Liver (tissue), 8 donors: ENCODE measurements at regions not wholly inside any gene's neighbourhood (a gene's known extent, or its start where the extent isn't known, plus 50 kb on each side); places are given as distances from the start of the nearest gene placed in this dataset.
A peak's percentile ranks its signal among the peaks of the same experiment; 100 is the strongest.

Experiments
- DNase-seq: peaks from one replicate; pipeline ENCODE4 v3.0.0-alpha.2; 2017; ENCODE audit warnings: low spot score
- H3K27ac ChIP-seq, 2 donors: one replicate each; pipeline ENCODE4 v1.7.0; 2013; ENCODE audit warnings: inconsistent platforms in 2 of 2, low read length in 2 of 2, control low read depth in 1 of 2, low read depth in 1 of 2, mild to moderate bottlenecking in 1 of 2
- H3K27me3 ChIP-seq, 4 donors: one replicate each; pipeline versions ENCODE4 v1.6.1 to v1.7.0; 2013; ENCODE audit warnings: low read length in 3 of 4, inconsistent platforms in 1 of 4, mild to moderate bottlenecking in 1 of 4, moderate library complexity in 1 of 4; ENCODE audit not compliant: control insufficient read depth in 4 of 4, insufficient read depth in 4 of 4
- H3K36me3 ChIP-seq, 4 donors: one replicate each; pipeline versions ENCODE4 v1.6.1 to v1.7.0; 2013; ENCODE audit warnings: low read length in 3 of 4, mild to moderate bottlenecking in 3 of 4, low read depth in 1 of 4, moderate library complexity in 1 of 4; ENCODE audit not compliant: control insufficient read depth in 4 of 4, insufficient read depth in 3 of 4
- H3K4me1 ChIP-seq, 4 donors: one replicate each; pipeline versions ENCODE4 v1.6.1 to v1.7.0; 2013; ENCODE audit warnings: low read length in 3 of 4, mild to moderate bottlenecking in 3 of 4, moderate library complexity in 1 of 4; ENCODE audit not compliant: control insufficient read depth in 4 of 4, insufficient read depth in 4 of 4
- H3K4me3 ChIP-seq, 3 donors: one replicate each; pipeline versions ENCODE4 v1.6.1 to v1.7.0; 2013; ENCODE audit warnings: low read length in 3 of 3, control low read depth in 1 of 3, low read depth in 1 of 3, mild to moderate bottlenecking in 1 of 3
- H3K9ac ChIP-seq, 2 donors: one replicate each; pipeline ENCODE4 v1.7.0; 2013; ENCODE audit warnings: low read length in 2 of 2, mild to moderate bottlenecking in 2 of 2, moderate library complexity in 2 of 2, control low read depth in 1 of 2, low read depth in 1 of 2
- H3K9me3 ChIP-seq, 4 donors: one replicate each; pipeline versions ENCODE4 v1.6.1 to v1.7.0; 2013; ENCODE audit warnings: low read length in 3 of 4; ENCODE audit not compliant: control insufficient read depth in 4 of 4
- EGR1 ChIP-seq, 2 donors: IDR thresholded peaks; 2 replicates each; pipeline ENCODE4 v1.6.1; 2016 to 2018; ENCODE audit warnings: antibody characterized with exemption in 2 of 2, low read depth in 2 of 2
- FOXA1 ChIP-seq: IDR thresholded peaks from 2 replicates; pipeline ENCODE4 v1.6.1; 2016; ENCODE audit warnings: antibody characterized with exemption
- HNF4G ChIP-seq: IDR thresholded peaks from 2 replicates; pipeline ENCODE4 v1.6.1; 2016; ENCODE audit warnings: antibody characterized with exemption
- MAX ChIP-seq: IDR thresholded peaks from 2 replicates; pipeline ENCODE4 v1.6.1; 2016; ENCODE audit warnings: antibody characterized with exemption
- NR2F2 ChIP-seq: IDR thresholded peaks from 2 replicates; pipeline ENCODE4 v1.6.1; 2016; ENCODE audit warnings: antibody characterized with exemption
- RAD21 ChIP-seq, 2 donors: IDR thresholded peaks; 2 replicates each; pipeline ENCODE4 v1.6.1; 2016; ENCODE audit warnings: antibody characterized with exemption in 2 of 2, mild to moderate bottlenecking in 2 of 2
- SP1 ChIP-seq: IDR thresholded peaks from 2 replicates; pipeline ENCODE4 v1.6.1; 2018; ENCODE audit warnings: antibody characterized with exemption, mild to moderate bottlenecking
- YY1 ChIP-seq: IDR thresholded peaks from 2 replicates; pipeline ENCODE4 v1.6.1; 2016; ENCODE audit warnings: antibody characterized with exemption, mild to moderate bottlenecking
- ZBTB33 ChIP-seq: IDR thresholded peaks from 2 replicates; pipeline ENCODE4 v1.6.1; 2016; ENCODE audit warnings: antibody characterized with exemption
- WGBS: extraction: QIAGEN DNeasy Blood & Tissue Kit; methylation state at CpG from one replicate; pipeline ENCODE4 v1.1.7; 2013; 5-methylcytosine and 5-hydroxymethylcytosine counted together
- TF ChIP-seq, protein P1 (sequence below): fragments of 150-350 bp; IDR thresholded peaks from 2 replicates; pipeline ENCODE4 v1.5.1; 2017; ENCODE audit warnings: improper control_type of control experiment, low read depth, low read length; ENCODE audit not compliant: missing input control
- TF ChIP-seq, protein P2 (sequence below): IDR thresholded peaks from 2 replicates; pipeline ENCODE4 v1.6.1; 2016; ENCODE audit warnings: antibody characterized with exemption, mild to moderate bottlenecking
- donor health status: healthy.
- donor health status: healthy.
- donor health status: healthy.
- donor health status: healthy.
- donor health status: healthy.

GRCh38 chr13:106118050-106118449 is 417.4 kb downstream of the EFNB2 start:
- no peak overlapping the region for H3K4me3 ChIP-seq
- H3K36me3 ChIP-seq, result no peaks in the 10 kb centered on the region
- no peaks in the 10 kb centered on the region for H3K4me1 ChIP-seq
- no peak overlapping the region for H3K9ac ChIP-seq
- H3K9me3 ChIP-seq, result no peaks in the 10 kb centered on the region
- WGBS, result 78% methylated on average over 2 of the region's 2 CpGs
- no peak for DNase-seq
- H3K27me3 ChIP-seq, result peaks cover 0 to 7% (median 0%) of the 10 kb centered on the region in 4 donors
- TF ChIP-seq, protein P1, sequence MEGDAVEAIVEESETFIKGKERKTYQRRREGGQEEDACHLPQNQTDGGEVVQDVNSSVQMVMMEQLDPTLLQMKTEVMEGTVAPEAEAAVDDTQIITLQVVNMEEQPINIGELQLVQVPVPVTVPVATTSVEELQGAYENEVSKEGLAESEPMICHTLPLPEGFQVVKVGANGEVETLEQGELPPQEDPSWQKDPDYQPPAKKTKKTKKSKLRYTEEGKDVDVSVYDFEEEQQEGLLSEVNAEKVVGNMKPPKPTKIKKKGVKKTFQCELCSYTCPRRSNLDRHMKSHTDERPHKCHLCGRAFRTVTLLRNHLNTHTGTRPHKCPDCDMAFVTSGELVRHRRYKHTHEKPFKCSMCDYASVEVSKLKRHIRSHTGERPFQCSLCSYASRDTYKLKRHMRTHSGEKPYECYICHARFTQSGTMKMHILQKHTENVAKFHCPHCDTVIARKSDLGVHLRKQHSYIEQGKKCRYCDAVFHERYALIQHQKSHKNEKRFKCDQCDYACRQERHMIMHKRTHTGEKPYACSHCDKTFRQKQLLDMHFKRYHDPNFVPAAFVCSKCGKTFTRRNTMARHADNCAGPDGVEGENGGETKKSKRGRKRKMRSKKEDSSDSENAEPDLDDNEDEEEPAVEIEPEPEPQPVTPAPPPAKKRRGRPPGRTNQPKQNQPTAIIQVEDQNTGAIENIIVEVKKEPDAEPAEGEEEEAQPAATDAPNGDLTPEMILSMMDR, result no peak
- TF ChIP-seq ZBTB33, result no peak
- H3K27ac ChIP-seq, result no peak overlapping the region

DNA sequence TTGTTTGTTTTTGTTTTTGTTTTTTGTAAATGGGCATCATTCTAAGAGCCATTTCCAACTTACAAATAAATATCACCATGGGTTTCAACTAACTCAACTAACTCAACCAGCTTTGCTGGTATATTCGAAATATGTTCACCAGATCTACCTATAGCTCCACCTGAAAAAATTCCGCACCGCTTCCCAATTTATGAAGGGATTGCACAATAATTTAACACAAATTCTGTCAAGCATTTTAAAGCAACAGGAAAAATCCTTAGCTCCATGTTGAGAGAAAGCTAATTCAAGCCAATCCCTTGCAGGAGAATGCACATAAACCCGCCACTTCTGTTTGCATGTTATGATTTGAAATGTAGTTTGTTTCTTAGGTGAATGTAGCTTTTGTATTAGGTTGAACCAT is 417.8 kb downstream of the EFNB2 start:
- Histone ChIP-seq H3K4me1 (no peaks in the 10 kb centered on the region), H3K27me3 (peaks cover 0 to 7% (median 0%) of the 10 kb centered on the region in 4 donors), H3K36me3 (no peaks in the 10 kb centered on the region), H3K4me3 (no peak overlapping the region), H3K9me3 (no peaks in the 10 kb centered on the region), H3K9ac (no peak overlapping the region), H3K27ac (no peak overlapping the region)
- 82% methylated on average over 4 of the region's 4 CpGs for WGBS
- no peak for DNase-seq
- TF ChIP-seq YY1, result no peak
- TF ChIP-seq EGR1 (IDR thresholded peaks at IDR 0.05; ENCODE audit: low read depth in 2 of 2), result no peak
- no peak for TF ChIP-seq SP1
- TF ChIP-seq HNF4G, result no peak
- TF ChIP-seq MAX, result no peak
- TF ChIP-seq FOXA1, result no peak

DNA sequence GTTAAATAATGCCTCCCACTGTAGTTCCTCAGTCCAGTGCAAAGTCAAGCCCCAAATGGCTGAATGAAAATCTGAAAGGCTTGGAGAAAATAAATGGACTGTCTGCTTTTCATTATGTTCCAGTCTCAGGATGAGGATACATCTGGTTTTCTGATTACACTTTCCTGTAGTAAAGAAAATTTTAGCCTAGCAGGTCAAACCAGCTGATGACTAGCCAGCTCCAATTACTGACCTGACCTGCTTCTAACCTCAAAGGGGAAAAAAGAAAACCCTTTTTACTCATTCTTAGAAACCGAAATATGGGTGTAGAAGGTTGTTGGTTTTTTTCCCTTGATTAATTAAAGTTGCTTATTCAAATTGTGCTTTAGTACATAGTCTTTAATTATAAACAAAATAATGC is 418.4 kb downstream of the EFNB2 start:
- DNase-seq, result no peak
- Histone ChIP-seq H3K9ac (no peak overlapping the region), H3K4me1 (no peaks in the 10 kb centered on the region), H3K27me3 (peaks cover 0 to 7% (median 0%) of the 10 kb centered on the region in 4 donors), H3K4me3 (no peak overlapping the region), H3K36me3 (no peaks in the 10 kb centered on the region), H3K27ac (no peak overlapping the region), H3K9me3 (no peaks in the 10 kb centered on the region)
- WGBS, result 51% methylated on average over 1 of the region's 1 CpG
- TF ChIP-seq, protein P1, result no peak
- TF ChIP-seq, protein P2, sequence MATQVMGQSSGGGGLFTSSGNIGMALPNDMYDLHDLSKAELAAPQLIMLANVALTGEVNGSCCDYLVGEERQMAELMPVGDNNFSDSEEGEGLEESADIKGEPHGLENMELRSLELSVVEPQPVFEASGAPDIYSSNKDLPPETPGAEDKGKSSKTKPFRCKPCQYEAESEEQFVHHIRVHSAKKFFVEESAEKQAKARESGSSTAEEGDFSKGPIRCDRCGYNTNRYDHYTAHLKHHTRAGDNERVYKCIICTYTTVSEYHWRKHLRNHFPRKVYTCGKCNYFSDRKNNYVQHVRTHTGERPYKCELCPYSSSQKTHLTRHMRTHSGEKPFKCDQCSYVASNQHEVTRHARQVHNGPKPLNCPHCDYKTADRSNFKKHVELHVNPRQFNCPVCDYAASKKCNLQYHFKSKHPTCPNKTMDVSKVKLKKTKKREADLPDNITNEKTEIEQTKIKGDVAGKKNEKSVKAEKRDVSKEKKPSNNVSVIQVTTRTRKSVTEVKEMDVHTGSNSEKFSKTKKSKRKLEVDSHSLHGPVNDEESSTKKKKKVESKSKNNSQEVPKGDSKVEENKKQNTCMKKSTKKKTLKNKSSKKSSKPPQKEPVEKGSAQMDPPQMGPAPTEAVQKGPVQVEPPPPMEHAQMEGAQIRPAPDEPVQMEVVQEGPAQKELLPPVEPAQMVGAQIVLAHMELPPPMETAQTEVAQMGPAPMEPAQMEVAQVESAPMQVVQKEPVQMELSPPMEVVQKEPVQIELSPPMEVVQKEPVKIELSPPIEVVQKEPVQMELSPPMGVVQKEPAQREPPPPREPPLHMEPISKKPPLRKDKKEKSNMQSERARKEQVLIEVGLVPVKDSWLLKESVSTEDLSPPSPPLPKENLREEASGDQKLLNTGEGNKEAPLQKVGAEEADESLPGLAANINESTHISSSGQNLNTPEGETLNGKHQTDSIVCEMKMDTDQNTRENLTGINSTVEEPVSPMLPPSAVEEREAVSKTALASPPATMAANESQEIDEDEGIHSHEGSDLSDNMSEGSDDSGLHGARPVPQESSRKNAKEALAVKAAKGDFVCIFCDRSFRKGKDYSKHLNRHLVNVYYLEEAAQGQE, result no peak
- TF ChIP-seq HNF4G (no peak), RAD21 (IDR thresholded peaks at IDR 0.05) (no peak), NR2F2 (peak; percentile 28)
